ENCODE measurements at regions not wholly inside any gene's neighbourhood (a gene's known extent, or its start where the extent isn't known, plus 50 kb on each side); places are given as distances from the start of the nearest gene placed in this dataset.
"Not testable (repeated sequence)": the region's sequence is repeated elsewhere in the genome, so short reads cannot be mapped to it uniquely, and the experiment has no call there.

DNA sequence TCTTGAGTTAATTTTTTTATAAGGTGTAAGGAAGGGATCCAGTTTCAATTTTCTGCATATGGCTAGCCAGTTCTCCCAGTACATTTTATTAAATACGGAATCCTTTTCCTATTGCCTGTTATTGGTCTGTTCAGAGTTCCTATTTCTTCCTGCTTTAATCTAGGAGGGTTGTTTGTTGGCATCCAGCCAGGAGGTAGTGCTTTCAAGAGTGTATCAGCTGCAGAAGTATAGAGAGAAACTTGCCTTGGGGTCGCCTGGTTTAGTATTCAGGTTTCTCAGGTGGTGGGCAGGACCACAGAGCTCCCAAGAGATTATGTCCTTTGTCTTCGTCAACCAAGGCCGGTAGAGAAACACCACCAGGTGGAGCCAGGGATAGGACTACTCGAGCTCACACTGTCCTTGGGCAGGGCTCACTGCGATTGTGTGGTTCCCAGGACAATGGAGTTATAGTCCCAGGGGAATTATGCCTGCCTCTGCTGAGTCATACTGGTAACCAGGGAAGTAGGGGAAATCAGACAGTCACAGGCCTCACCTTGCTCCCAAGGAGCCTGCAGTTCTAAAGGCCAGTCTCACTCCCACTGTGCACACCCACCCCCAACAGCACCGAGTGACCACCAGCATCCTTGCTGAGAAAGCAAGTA is 168.1 kb downstream of the VSIG4 start:
- TF ChIP-seq CTCF (IDR thresholded peaks at IDR 0.05; ENCODE audit: insufficient read depth, low read length, poor library complexity, severe bottlenecking), result peak; percentile 29
- H3K27me3 ChIP-seq (replicated peaks; ENCODE audit: control insufficient read depth, insufficient read depth, low read length), result no peaks in the 10 kb centered on the region
- no peak overlapping the region for H3K4me3 ChIP-seq (replicated peaks; ENCODE audit: low read depth, low read length)
- peak; percentile 19 for DNase-seq (ENCODE audit: extremely low read depth, insufficient read length)
- H3K36me3 ChIP-seq (ENCODE audit: control insufficient read depth, insufficient read depth, low read length), result no peaks in the 10 kb centered on the region

DNA sequence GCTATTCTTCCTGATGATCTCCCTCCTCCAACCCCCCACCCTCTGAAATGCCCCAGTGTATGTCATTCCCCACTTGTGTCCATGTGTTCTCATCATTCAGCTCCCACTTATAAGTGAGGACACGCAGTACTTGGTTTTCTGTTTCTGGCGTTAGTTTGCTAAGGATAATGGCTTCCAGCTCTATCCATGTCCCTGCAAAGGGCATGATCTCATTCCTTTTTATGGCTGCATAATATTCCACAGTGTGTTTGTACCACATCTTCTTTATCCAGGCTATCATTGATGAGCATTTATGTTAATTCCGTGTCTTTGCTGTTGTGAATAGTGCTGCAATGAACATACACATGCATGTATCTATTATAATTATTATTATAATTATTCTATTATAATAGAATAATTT is 169.3 kb downstream of the VSIG4 start:
- not testable (repeated sequence) for H3K27me3 ChIP-seq (replicated peaks; ENCODE audit: control insufficient read depth, insufficient read depth, low read length); DNase-seq (ENCODE audit: extremely low read depth, insufficient read length); H3K36me3 ChIP-seq (ENCODE audit: control insufficient read depth, insufficient read depth, low read length); H3K4me3 ChIP-seq (replicated peaks; ENCODE audit: low read depth, low read length)

GRCh38 chrX:65866773-65867172 is 173.1 kb downstream of the VSIG4 start:
- TF ChIP-seq CTCF (IDR thresholded peaks at IDR 0.05; ENCODE audit: insufficient read depth, low read length, poor library complexity, severe bottlenecking), result no peak
- no peak for DNase-seq (ENCODE audit: extremely low read depth, insufficient read length)
- Histone ChIP-seq H3K36me3 (ENCODE audit: control insufficient read depth, insufficient read depth, low read length) (no peaks in the 10 kb centered on the region), H3K4me3 (replicated peaks; ENCODE audit: low read depth, low read length) (no peak overlapping the region), H3K27me3 (replicated peaks; ENCODE audit: control insufficient read depth, insufficient read depth, low read length) (no peaks in the 10 kb centered on the region)

DNA sequence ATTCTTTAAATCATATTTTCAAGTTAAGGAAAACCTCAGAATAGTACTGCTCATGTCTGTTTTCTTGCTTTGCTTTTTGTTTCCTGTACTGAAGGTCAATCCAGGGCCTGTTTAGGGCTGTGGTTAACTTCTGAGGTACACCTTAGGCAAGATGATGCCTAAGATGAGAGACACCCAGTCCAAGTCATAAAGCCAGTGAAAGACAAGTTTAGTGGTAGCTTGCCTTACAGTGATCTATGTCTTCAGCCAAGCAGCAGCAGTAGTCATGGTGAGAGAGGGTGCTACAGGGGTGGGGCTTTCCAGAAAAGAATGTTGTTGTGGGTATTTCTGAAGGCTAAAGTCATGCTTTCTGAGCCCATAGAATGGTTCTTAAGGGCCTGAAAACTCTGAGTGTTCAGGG is 173.7 kb downstream of the VSIG4 start:
- H3K4me3 ChIP-seq (replicated peaks; ENCODE audit: low read depth, low read length), result no peak overlapping the region
- no peak for TF ChIP-seq CTCF (IDR thresholded peaks at IDR 0.05; ENCODE audit: insufficient read depth, low read length, poor library complexity, severe bottlenecking)
- H3K36me3 ChIP-seq (ENCODE audit: control insufficient read depth, insufficient read depth, low read length), result no peaks in the 10 kb centered on the region
- DNase-seq (ENCODE audit: extremely low read depth, insufficient read length), result peak; percentile 22
- H3K27me3 ChIP-seq (replicated peaks; ENCODE audit: control insufficient read depth, insufficient read depth, low read length), result no peaks in the 10 kb centered on the region

DNA sequence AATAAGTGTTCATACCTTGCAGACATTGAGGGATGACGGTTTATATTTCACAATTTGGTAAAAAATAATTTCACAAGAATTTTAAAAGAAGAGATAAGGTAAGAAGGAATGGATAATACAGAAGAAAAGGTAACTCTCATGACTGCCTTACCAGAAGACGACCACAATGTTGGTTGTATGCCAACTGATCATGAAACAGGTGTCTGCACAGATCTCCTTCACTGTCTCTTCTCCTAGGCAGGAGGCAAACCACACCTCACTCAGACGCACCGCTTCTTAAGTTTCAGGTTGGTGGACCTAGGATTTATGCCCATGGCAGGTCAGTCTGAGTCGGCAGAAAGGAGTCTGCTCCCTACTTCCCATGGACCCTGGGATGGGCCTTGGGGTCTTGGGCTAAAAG is 177.2 kb downstream of the VSIG4 start:
- H3K4me3 ChIP-seq (replicated peaks; ENCODE audit: low read depth, low read length), result no peak overlapping the region
- no peaks in the 10 kb centered on the region for H3K27me3 ChIP-seq (replicated peaks; ENCODE audit: control insufficient read depth, insufficient read depth, low read length)
- no peak for TF ChIP-seq CTCF (IDR thresholded peaks at IDR 0.05; ENCODE audit: insufficient read depth, low read length, poor library complexity, severe bottlenecking)
- H3K36me3 ChIP-seq (ENCODE audit: control insufficient read depth, insufficient read depth, low read length), result no peaks in the 10 kb centered on the region
- DNase-seq (ENCODE audit: extremely low read depth, insufficient read length), result no peak

DNA sequence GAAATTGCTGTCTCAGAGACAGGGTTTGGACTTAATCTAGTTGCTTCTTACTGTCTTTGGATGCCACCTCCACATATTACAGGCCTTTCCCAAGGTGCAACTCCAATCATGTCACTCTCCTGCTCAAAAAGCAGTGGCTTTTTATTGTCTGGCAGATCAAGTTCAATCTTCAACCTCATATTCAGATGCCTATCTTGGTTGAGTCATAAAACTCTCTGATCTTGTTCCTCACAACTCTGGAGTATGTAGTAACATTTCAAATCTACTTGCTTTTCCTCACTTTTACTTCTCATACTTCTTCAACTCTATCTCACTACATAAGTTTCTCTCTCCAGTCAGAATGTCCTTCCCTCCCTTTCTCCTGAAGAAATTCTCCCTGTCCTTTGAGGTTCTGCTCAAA is 180.6 kb downstream of the VSIG4 start:
- H3K4me3 ChIP-seq (replicated peaks; ENCODE audit: low read depth, low read length), result no peak overlapping the region
- no peak for TF ChIP-seq CTCF (IDR thresholded peaks at IDR 0.05; ENCODE audit: insufficient read depth, low read length, poor library complexity, severe bottlenecking)
- no peaks in the 10 kb centered on the region for H3K36me3 ChIP-seq (ENCODE audit: control insufficient read depth, insufficient read depth, low read length)
- no peak for DNase-seq (ENCODE audit: extremely low read depth, insufficient read length)
- no peaks in the 10 kb centered on the region for H3K27me3 ChIP-seq (replicated peaks; ENCODE audit: control insufficient read depth, insufficient read depth, low read length)

DNA sequence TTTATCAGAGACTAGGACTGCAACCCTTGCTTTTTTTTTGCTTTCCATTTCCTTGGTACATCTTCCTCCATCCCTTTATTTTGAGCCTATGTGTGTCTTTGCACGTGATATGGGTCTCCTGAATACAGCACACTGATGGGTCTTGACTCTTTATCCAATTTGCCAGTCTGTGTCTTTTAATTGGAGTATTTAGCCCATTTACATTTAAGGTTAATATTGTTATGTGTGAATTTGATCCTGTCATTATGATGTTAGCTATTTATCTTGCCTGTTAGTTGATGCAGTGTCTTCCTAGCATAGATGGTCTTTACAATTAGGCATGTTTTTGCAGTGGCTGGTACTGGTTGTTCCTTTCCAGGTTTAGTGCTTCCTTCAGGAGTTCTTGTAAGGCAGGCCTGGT is 185.4 kb downstream of the VSIG4 start:
- H3K4me3 ChIP-seq (replicated peaks; ENCODE audit: low read depth, low read length); DNase-seq (ENCODE audit: extremely low read depth, insufficient read length); H3K27me3 ChIP-seq (replicated peaks; ENCODE audit: control insufficient read depth, insufficient read depth, low read length); H3K36me3 ChIP-seq (ENCODE audit: control insufficient read depth, insufficient read depth, low read length): not testable (repeated sequence)

GRCh38 chrX:65851306-65851705 is 183.9 kb downstream of the MSN start:
- H3K36me3 ChIP-seq (ENCODE audit: control insufficient read depth, insufficient read depth, low read length); H3K4me3 ChIP-seq (replicated peaks; ENCODE audit: low read depth, low read length); DNase-seq (ENCODE audit: extremely low read depth, insufficient read length); H3K27me3 ChIP-seq (replicated peaks; ENCODE audit: control insufficient read depth, insufficient read depth, low read length): not testable (repeated sequence)

GRCh38 chrX:65850821-65851220 is 183.4 kb downstream of the MSN start:
- H3K27me3 ChIP-seq (replicated peaks; ENCODE audit: control insufficient read depth, insufficient read depth, low read length); DNase-seq (ENCODE audit: extremely low read depth, insufficient read length); H3K4me3 ChIP-seq (replicated peaks; ENCODE audit: low read depth, low read length); H3K36me3 ChIP-seq (ENCODE audit: control insufficient read depth, insufficient read depth, low read length): not testable (repeated sequence)

All from GM06990 (cell line).